HEK293T (cell line): ENCODE measurements at regions not wholly inside any gene's neighbourhood (a gene's known extent, or its start where the extent isn't known, plus 50 kb on each side); places are given as distances from the start of the nearest gene placed in this dataset.

ENCODE experiments used
- CTCF ChIA-PET: fragments of 350-600 bp; formaldehyde crosslinking; extraction: SDS; loops from one replicate; lab custom pipeline; 2021; ENCODE audit warnings: antibody characterized with exemption, inconsistent platforms; lab: Yijun Ruan, JAX
- POLR2A ChIA-PET: fragments of 350-600 bp; formaldehyde crosslinking; extraction: SDS; loops from one replicate; lab custom pipeline; 2020; ENCODE audit warnings: antibody characterized with exemption, inconsistent platforms; lab: Yijun Ruan, JAX
- DNase-seq: peaks from one replicate; pipeline ENCODE4 v3.0.0; 2012; ENCODE audit warnings: mixed read lengths; ENCODE audit errors: extremely low spot score
- ARNT ChIP-seq: fragments of 450-650 bp; IDR thresholded peaks from 2 replicates; pipeline ENCODE4 v1.6.1; 2017; ENCODE audit warnings: mild to moderate bottlenecking
- BHLHE40 ChIP-seq: fragments of 450-650 bp; IDR thresholded peaks from 2 replicates; pipeline ENCODE4 v1.6.1; 2016; ENCODE audit warnings: mild to moderate bottlenecking, moderate library complexity, borderline replicate concordance
- CTBP1 ChIP-seq: fragments of 450-650 bp; IDR thresholded peaks from 2 replicates; pipeline ENCODE4 v1.6.1; 2016; ENCODE audit warnings: borderline replicate concordance
- ELF4 ChIP-seq: fragments of 450-650 bp; IDR thresholded peaks from 2 replicates; pipeline ENCODE4 v1.6.1; 2017; ENCODE audit warnings: antibody characterized with exemption
- FOXA1 ChIP-seq: fragments of 450-650 bp; IDR thresholded peaks from 2 replicates; pipeline ENCODE4 v1.6.1; 2016; ENCODE audit warnings: mild to moderate bottlenecking
- FOXK2 ChIP-seq: fragments of 450-650 bp; IDR thresholded peaks from 2 replicates; pipeline ENCODE4 v1.6.1; 2016; ENCODE audit warnings: mild to moderate bottlenecking
- FOXM1 ChIP-seq: fragments of 450-650 bp; IDR thresholded peaks from 2 replicates; pipeline ENCODE4 v1.6.1; 2017; ENCODE audit warnings: mild to moderate bottlenecking, borderline replicate concordance
- HDGF ChIP-seq: fragments of 450-650 bp; IDR thresholded peaks from 2 replicates; pipeline ENCODE4 v1.6.1; 2017; ENCODE audit warnings: antibody characterized with exemption, borderline replicate concordance
- L3MBTL2 ChIP-seq: fragments of 450-650 bp; conservative IDR thresholded peaks from 2 replicates; pipeline ENCODE4 v1.6.1; 2016; ENCODE audit warnings: mild to moderate bottlenecking
- LEF1 ChIP-seq: fragments of 450-650 bp; IDR thresholded peaks from 2 replicates; pipeline ENCODE4 v1.6.1; 2017; ENCODE audit warnings: mild to moderate bottlenecking, borderline replicate concordance
- NFRKB ChIP-seq: fragments of 450-650 bp; IDR thresholded peaks from 2 replicates; pipeline ENCODE4 v1.6.1; 2016; ENCODE audit warnings: mild to moderate bottlenecking, moderate library complexity
- SP1 ChIP-seq: fragments of 450-650 bp; IDR thresholded peaks from 2 replicates; pipeline ENCODE4 v1.6.1; 2017
- SUZ12 ChIP-seq: fragments of 450-650 bp; IDR thresholded peaks from 2 replicates; pipeline ENCODE4 v1.6.1; 2016; ENCODE audit warnings: mild to moderate bottlenecking
- TARDBP ChIP-seq: fragments of 450-650 bp; IDR thresholded peaks from 2 replicates; pipeline ENCODE4 v1.6.1; 2016
- ZNF384 ChIP-seq: fragments of 450-650 bp; IDR thresholded peaks from 2 replicates; pipeline ENCODE4 v1.6.1; 2016
- TF ChIP-seq, protein P1 (sequence below): fragments of 450-650 bp; IDR thresholded peaks from 2 replicates; pipeline ENCODE4 v1.6.1; 2016

DNA sequence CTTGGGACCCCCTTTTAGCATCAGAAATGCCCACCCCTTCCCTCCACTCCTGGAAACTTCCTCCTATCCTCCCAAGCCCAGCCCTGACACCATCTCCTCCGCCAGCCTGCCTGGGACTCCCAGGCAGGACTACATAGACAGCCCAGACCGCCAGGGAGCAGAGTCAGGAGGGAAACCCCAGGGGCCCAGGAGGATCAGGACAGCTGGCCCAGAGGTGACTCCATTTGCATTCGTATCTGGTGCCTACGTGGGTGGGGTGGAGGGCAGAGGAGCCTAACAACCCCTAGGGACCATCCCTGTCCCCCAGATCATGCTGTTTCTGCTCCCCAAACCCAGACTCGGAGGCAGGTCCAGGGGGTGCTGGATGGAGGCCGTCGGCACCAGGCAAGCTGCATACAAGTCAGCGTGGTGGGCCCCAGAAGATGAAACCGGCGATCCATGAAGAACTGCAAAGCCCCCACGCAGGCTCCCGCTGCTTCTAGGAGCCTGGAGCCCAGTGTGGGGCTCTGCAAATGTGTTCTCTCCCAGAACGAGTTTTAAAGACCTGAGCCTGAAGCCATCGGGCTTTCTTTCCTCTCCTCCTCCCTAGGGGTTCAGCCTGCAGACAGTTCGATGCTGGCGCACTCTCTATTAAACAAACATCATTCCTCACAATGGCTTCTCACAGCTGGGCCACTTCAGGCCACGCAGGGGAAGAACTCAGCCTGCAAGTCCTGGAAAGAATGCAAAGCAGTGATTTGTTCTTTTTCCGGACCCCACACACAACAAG is 1506.8 kb downstream of the BRD1 start:
- ChIA-PET POLR2A (no interaction called here), CTCF (no interaction called here)
- TF ChIP-seq FOXM1 (no peak), SP1 (no peak), SUZ12 (no peak), L3MBTL2 (no peak), LEF1 (no peak)
- no peak for DNase-seq

DNA sequence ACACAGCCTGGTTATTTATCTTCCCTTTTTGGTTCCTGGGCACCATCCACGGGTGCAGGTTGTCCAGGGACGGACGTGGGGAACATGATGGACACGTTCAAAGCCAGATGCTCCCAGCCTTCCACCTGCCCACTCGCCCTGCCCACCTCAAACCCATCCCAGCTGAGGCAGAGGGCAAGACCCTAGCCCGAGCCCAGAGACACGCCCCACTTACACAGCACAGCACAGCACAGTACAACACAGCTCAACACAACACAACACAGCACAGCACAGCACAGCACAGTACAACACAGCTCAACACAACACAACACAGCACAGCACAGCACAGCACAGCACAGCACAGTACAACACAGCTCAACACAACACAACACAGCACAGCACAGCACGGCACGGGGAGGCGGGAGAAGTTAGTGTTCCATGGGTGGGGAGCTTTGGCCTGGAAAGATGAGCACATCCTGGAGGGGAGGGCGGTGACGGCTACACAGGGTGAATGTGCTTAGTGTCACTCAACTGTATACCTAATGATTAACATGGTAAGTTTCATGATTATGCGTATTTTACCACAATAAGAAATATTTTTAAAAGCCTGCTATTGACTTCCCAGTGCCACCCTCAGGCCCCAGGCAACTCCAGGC is 1507.5 kb downstream of the BRD1 start:
- CTCF ChIA-PET, result no interaction called here
- POLR2A ChIA-PET, result no interaction called here
- TF ChIP-seq CTBP1 (no peak), FOXK2 (no peak), TARDBP (no peak), FOXM1 (no peak), LEF1 (no peak), HDGF (no peak), NFRKB (no peak), SUZ12 (no peak), BHLHE40 (no peak), ZNF384 (no peak), ARNT (no peak), L3MBTL2 (no peak), ELF4 (no peak), SP1 (no peak), FOXA1 (no peak)
- DNase-seq, result no peak

DNA sequence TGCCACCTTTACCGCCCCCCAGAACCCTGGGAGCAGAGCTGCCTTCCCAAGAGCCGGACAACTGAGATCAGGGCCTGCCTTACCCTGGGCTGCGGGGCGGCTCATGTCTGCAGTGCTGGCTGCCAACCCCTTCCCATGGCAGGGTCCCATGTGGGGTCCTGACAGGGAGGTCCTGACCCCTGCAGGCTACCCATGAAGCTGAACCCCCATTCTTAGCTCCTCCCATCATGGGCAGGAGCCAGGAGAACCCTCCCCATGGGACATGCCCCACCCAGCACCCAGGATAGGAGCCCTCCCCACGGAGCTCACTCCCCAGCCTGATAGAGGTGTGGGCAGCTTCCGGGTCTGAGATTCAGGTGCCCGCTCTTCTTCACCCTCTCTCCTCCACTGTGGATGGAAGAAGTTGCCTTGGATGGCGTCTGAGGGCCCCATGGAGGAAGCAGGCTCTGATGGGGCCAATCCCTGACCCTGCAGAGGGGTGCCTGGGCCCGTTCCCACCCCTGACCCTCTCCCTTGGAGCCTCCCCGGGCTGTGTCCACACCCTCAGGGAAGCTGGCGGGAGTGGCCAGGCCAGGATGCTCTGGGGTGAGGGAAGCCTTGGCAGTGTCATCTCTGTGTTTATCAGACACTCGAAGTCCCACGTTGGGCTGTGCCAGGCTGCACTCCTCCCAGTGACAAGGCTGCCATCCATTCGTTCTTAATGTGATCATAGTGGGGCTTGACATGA is 1508.2 kb downstream of the BRD1 start:
- POLR2A ChIA-PET, result no interaction called here
- CTCF ChIA-PET, result no interaction called here
- DNase-seq, result no peak

DNA sequence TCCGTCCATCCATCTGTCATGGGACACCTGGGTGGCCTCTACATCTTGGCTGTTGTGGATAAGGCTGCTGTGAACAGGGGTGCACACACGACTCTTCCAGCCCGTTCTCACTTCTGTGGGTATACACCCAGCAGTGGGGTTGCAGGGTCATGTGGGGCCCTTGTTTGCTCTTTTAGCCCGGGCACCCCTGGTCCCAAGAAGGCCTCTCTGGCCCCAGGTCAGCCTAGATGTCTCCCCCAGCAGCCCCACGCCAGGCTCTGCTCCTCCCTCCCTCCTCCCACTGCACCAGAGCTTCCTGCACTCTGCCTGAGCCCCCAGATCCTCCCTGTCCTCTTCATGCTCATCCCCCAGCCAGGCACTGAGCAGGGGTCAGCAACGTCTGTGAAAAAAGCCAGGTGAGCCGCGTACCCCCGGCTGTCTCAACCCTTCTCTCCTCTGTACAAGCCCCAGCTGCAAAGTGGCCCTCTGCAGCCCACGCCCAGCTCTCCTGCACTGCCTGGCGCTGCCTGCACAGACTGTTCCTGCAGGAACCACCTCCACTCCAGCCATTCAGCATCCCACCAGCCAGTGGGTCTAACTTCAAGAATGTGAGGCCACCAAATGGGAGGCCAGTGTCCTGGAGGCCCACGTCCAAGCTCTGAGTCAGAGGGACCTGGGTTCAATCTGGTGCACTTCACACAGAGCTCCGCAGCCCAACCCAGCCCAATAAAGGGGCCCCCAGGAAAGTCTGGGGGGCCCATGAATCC is 1508.9 kb downstream of the BRD1 start:
- ChIA-PET CTCF (no interaction called here), POLR2A (no interaction called here)
- TF ChIP-seq ELF4 (no peak), NFRKB (no peak), FOXA1 (no peak), SUZ12 (no peak), ARNT (no peak), HDGF (no peak), CTBP1 (no peak), L3MBTL2 (no peak), TARDBP (no peak)
- TF ChIP-seq, protein P1, sequence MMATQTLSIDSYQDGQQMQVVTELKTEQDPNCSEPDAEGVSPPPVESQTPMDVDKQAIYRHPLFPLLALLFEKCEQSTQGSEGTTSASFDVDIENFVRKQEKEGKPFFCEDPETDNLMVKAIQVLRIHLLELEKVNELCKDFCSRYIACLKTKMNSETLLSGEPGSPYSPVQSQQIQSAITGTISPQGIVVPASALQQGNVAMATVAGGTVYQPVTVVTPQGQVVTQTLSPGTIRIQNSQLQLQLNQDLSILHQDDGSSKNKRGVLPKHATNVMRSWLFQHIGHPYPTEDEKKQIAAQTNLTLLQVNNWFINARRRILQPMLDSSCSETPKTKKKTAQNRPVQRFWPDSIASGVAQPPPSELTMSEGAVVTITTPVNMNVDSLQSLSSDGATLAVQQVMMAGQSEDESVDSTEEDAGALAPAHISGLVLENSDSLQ, result no peak
- DNase-seq, result no peak

More for the DNA sequence above, 1508.2 kb downstream of the BRD1 start:
- no peak for TF ChIP-seq LEF1

DNA sequence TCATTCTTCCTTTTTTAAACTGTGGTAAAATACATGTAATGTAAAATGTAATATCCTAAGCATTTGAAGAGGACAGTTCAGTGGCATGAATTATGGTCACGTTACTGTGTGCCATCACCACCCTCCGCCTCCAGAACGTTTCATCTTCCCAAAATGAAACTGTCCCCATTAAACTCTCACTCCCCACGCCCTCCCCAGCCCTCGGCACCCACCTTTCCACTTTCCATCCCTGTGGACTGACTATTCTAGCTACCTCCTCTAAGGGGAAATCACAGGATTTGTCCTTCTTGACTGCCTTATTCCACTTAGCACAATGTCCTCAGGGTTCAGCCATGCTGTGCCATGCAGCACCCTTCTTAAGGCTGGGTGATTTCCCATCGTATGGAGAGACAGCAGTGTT is 1509.5 kb downstream of the BRD1 start:
- CTCF ChIA-PET, result no interaction called here
- no peak for TF ChIP-seq TARDBP
- TF ChIP-seq SUZ12, result no peak
- no peak for TF ChIP-seq NFRKB
- TF ChIP-seq, protein P1, result no peak
- no peak for TF ChIP-seq CTBP1
- POLR2A ChIA-PET, result no interaction called here
- no peak for DNase-seq

DNA sequence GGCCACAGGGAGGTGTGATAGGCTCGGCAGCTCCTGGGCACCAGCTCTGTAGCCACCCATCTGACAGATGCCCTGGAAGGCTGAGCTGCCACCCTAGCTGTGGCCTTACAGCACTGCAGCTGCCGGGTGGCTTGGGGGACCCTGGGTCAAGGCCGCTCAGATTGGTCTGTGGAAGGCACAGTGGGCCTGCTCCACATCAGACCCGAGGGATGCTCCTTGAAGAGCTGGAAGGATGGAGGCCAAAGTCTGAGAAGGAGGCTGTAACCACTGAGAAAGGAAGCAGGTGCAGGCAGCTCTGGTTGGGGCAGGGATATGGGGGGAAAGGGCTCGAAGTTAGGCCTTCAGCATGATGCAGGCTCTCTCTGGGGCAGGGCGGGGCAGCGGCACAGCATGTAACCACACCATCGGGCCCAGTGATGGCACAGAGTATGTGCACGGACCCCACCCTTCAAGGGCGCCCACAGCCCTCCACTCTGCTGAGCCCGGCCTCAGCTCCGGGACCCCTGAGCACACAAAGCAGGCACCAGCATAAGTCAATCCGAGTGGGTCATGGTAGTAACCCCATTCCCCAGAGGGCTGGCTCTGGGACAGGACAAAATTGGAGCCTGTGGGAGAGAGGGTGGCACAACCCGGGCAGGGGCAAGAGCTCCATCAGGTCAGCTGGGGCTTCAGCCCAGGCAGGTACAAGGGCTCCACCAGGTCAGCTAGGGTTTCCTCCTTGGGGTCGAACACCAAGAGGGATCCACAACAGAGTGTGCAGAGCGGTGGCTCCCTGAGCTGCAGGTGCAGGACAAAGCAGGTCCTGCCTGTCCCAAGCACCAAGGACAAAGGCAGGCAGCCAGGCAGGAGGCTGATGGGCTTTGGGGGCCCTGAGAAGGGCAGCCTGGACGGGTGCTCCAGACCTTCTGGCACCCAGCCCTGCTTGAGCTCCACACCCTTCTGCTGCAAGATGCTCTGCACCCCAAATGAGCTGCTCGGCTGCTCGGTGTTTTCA is 1511.1 kb downstream of the BRD1 start:
- CTCF ChIA-PET, result no interaction called here
- POLR2A ChIA-PET, result no interaction called here
- no peak for TF ChIP-seq ARNT
- no peak for TF ChIP-seq NFRKB
- DNase-seq, result no peak
